Skeletal muscle tissue (tissue), 3 donors: ENCODE measurements at regions not wholly inside any gene's neighbourhood (a gene's known extent, or its start where the extent isn't known, plus 50 kb on each side); places are given as distances from the start of the nearest gene placed in this dataset.

ENCODE experiments used
- H3K27ac ChIP-seq: one replicate; pipeline ENCODE4 v1.7.0; 2013; ENCODE audit warnings: mild to moderate bottlenecking, low read depth, low read length, inconsistent platforms
- H3K27me3 ChIP-seq, 3 donors: one replicate each; pipeline ENCODE4 v1.7.0; 2013; ENCODE audit warnings: low read length in 3 of 3; ENCODE audit not compliant: control insufficient read depth in 3 of 3, insufficient read depth in 3 of 3
- H3K36me3 ChIP-seq, 3 donors: one replicate each; pipeline ENCODE4 v1.7.0; 2013; ENCODE audit warnings: low read length in 3 of 3; ENCODE audit not compliant: control insufficient read depth in 3 of 3, insufficient read depth in 3 of 3
- H3K4me1 ChIP-seq, 3 donors: one replicate each; pipeline ENCODE4 v1.7.0; 2013; ENCODE audit warnings: low read length in 3 of 3, mild to moderate bottlenecking in 3 of 3; ENCODE audit not compliant: control insufficient read depth in 3 of 3, insufficient read depth in 3 of 3
- H3K4me3 ChIP-seq, 3 donors: one replicate each; pipeline ENCODE4 v1.7.0; 2013; ENCODE audit warnings: low read length in 3 of 3
- H3K9ac ChIP-seq, 3 donors: one replicate each; pipeline ENCODE4 v1.7.0; 2013; ENCODE audit warnings: low read length in 3 of 3, mild to moderate bottlenecking in 3 of 3, moderate library complexity in 2 of 3, low read depth in 1 of 3
- H3K9me3 ChIP-seq, 3 donors: one replicate each; pipeline ENCODE4 v1.7.0; 2013; ENCODE audit warnings: low read length in 3 of 3; ENCODE audit not compliant: control insufficient read depth in 3 of 3
- donor health status: Osteomylitis.

GRCh38 chr16:51716195-51716594 is 565.1 kb upstream of the SALL1 start:
- H3K27ac ChIP-seq, result no peak overlapping the region
- peaks cover 0 to 2% (median 0%) of the 10 kb centered on the region in 3 donors for H3K9me3 ChIP-seq
- H3K4me3 ChIP-seq, result no peak overlapping the region
- H3K4me1 ChIP-seq, result no peaks in the 10 kb centered on the region
- no peak overlapping the region for H3K9ac ChIP-seq
- no peaks in the 10 kb centered on the region for H3K27me3 ChIP-seq
- H3K36me3 ChIP-seq, result no peaks in the 10 kb centered on the region

DNA sequence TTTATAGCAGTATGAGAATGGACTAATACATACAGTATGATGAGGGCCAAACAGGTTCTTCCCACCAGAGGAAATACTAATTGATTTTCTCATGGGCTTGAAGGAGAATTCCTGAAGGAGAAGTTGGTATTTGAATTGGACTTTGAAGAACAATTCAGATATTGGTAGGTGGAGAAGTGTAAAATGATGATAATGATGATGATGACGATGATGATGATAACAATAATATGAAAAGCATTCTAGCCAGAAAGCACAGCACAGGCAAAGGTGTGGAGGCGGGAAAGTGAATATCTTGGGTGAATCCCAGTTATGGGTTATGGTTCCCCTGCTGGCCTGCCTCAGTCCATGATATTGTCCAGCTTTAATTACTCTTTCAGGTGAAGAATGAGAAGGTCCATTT is 562.4 kb upstream of the SALL1 start:
- no peaks in the 10 kb centered on the region for H3K27me3 ChIP-seq
- H3K27ac ChIP-seq, result no peak overlapping the region
- H3K4me3 ChIP-seq, result no peak overlapping the region
- no peak overlapping the region for H3K9ac ChIP-seq
- H3K9me3 ChIP-seq, result peaks cover 0 to 2% (median 0%) of the 10 kb centered on the region in 3 donors
- no peaks in the 10 kb centered on the region for H3K36me3 ChIP-seq
- no peaks in the 10 kb centered on the region for H3K4me1 ChIP-seq

DNA sequence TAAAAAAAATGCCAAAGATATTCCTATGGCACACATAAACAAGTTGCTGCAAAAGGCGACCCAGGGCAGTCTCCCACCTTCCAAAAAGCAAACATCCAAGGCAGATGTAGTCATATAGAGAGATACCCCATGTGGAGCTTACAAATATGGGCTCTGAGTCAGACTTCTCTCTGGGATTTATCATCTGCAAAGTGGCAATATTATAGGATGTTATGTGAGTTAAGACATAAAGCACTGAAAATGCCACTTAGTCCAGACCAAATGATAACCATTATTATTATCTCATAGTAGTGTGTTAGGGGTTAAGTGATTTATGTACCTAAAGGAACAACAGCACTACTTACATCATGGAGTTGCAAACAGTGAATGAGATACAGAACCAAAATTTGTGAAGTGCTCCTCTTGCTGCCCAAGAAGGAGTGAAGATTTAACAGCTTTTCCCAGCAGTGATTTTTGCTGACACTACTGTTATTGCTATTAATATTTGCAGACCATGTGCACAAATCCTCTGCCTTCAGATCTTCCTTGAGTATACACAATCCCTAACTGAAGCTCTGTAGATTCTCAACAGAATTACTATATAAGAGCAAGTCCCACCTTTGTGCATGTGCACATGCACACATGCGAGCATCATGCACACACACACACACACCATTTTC is 560.0 kb upstream of the SALL1 start:
- Histone ChIP-seq H3K4me1 (no peaks in the 10 kb centered on the region), H3K36me3 (no peaks in the 10 kb centered on the region), H3K4me3 (no peak overlapping the region), H3K27ac (no peak overlapping the region), H3K27me3 (no peaks in the 10 kb centered on the region), H3K9me3 (peaks cover 0 to 4% (median 2%) of the 10 kb centered on the region in 3 donors), H3K9ac (no peak overlapping the region)

DNA sequence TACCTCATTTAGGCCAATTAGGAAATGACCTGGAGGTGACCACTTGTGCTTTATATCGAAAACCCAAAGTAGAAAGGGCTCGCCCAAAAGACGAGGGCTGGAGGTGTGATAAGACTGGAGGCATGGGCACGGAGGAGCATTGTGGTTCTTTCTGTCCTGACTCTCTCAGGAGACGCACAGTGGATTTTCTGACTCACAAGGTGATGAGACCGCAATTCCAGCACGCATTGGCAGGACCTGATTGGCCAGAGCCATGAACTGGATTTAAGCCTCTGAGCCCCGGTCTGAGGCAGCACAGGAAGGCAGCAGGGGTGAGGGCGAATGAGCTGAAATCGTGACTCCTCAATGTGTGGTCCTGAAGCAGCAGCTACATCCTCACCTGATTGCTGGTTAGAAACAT is 559.1 kb upstream of the SALL1 start:
- H3K9me3 ChIP-seq, result peaks cover 0 to 4% (median 2%) of the 10 kb centered on the region in 3 donors
- H3K4me1 ChIP-seq, result no peaks in the 10 kb centered on the region
- no peaks in the 10 kb centered on the region for H3K27me3 ChIP-seq
- H3K9ac ChIP-seq, result no peak overlapping the region
- no peak overlapping the region for H3K27ac ChIP-seq
- H3K4me3 ChIP-seq, result no peak overlapping the region
- H3K36me3 ChIP-seq, result no peaks in the 10 kb centered on the region

DNA sequence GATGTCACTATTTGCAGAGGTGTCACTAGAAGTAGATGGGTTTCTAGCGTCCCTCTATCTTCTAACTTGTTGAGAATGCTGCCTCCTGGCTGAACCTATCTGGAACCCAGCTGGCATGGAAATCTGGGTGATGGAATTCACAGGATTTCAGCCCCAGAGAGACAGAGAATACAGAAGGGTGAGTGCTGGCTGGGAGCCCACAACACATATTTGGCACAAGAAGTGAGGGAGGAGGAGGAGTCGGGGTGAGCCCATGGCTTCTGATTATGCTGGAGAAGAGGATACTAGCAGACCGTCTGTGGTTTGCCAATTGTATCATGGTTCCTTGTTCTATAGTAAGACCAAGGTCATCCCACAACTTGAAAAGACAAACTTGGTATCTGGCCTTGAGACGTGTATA is 557.8 kb upstream of the SALL1 start:
- peaks cover 0 to 4% (median 2%) of the 10 kb centered on the region in 3 donors for H3K9me3 ChIP-seq
- H3K4me3 ChIP-seq, result no peak overlapping the region
- no peaks in the 10 kb centered on the region for H3K4me1 ChIP-seq
- H3K27me3 ChIP-seq, result no peaks in the 10 kb centered on the region
- no peak overlapping the region for H3K9ac ChIP-seq
- H3K36me3 ChIP-seq, result no peaks in the 10 kb centered on the region
- H3K27ac ChIP-seq, result no peak overlapping the region

DNA sequence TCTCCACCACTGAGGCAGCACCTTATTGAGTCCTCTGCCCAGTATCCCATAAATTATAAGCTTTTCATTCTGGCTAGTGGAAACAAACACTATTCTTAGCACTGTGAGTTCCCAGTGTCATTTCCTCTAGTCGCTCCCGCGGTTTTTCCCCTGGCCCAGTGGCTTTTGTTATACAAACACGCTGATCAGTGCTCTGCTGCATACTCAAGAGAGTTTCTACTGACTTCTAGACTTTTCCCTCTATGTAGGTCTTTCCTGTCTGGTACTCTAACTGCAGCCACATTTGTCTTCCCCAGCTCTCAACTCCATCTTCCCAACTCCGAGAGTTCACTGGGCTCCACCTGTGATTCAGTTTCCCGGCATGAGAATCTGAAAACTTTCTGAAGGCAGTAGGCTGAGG is 556.6 kb upstream of the SALL1 start:
- no peaks in the 10 kb centered on the region for H3K4me1 ChIP-seq
- peaks cover 0 to 4% (median 0%) of the 10 kb centered on the region in 3 donors for H3K9me3 ChIP-seq
- no peaks in the 10 kb centered on the region for H3K27me3 ChIP-seq

DNA sequence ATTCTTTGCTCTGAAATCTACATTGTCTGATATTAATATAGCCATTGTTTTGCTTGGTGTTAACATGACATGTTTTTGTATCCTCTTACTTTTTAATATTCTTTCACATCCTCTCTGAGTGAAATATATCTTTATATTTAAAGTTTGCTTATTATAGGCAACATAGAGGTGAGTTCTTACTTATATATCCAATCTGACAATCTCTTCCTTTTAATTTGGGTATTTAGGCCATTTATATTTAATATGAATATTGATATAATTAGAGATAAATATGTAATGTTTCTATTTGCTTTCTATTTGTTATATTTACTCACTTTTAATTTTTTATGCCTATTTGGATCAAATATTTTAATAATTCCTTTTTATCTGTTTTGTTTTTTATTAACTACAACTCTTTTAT is 554.1 kb upstream of the SALL1 start:
- Histone ChIP-seq H3K4me3 (no peak overlapping the region), H3K9ac (no peak overlapping the region)

More for the DNA sequence above, 556.6 kb upstream of the SALL1 start:
- Histone ChIP-seq H3K9ac (no peak overlapping the region), H3K36me3 (no peaks in the 10 kb centered on the region), H3K4me3 (no peak overlapping the region), H3K27ac (no peak overlapping the region)

DNA sequence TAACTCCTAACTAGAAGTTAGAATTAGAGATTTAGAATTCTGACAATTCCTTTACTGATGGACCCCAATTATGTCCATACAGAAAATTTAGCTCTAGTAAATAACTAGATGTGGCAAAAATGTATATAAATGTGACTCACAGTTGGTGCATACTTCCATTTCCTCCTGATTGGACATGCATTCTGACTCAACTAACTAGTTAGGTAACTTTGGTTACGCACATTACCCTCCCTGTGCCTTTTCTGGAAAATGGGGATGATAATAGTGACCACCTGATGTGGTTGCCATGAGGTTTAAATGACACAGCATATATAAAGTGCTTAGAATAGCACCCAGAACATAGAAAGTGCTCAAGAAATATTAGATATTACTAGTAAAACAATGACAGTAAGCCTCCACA is 550.0 kb upstream of the SALL1 start:
- Histone ChIP-seq H3K36me3 (no peaks in the 10 kb centered on the region), H3K27me3 (no peaks in the 10 kb centered on the region), H3K27ac (no peak overlapping the region), H3K9ac (no peak overlapping the region), H3K9me3 (no peaks in the 10 kb centered on the region), H3K4me1 (no peaks in the 10 kb centered on the region), H3K4me3 (no peak overlapping the region)

More for the DNA sequence above, 554.1 kb upstream of the SALL1 start:
- Histone ChIP-seq H3K4me1 (no peaks in the 10 kb centered on the region), H3K27me3 (no peaks in the 10 kb centered on the region), H3K27ac (no peak overlapping the region), H3K36me3 (no peaks in the 10 kb centered on the region), H3K9me3 (peaks cover 0 to 4% (median 0%) of the 10 kb centered on the region in 3 donors)

- Histone ChIP-seq H3K4me3 (no peak overlapping the region), H3K36me3 (no peaks in the 10 kb centered on the region), H3K4me1 (no peaks in the 10 kb centered on the region)
Measured at GRCh38 chr16:51699686-51700396, 548.8 kb upstream of the SALL1 start.

DNA sequence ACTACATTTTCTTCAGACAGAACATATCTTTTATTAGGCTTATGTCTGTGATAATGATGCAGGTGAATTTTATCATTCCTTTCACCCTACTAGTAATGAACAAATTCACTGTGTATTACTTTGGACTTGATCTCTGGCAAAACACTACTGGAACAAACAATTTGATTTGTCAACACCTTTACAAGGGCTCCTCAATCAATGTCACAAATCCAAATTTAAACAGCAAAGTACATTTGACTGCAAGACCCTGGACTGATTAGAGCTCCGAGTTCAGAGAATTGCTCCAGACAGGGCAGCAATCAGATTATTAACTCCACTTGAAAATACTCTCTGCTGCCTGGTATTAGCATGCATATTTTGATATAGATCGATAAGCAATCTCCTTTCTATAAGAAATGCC is 547.6 kb upstream of the SALL1 start:
- Histone ChIP-seq H3K27me3 (no peaks in the 10 kb centered on the region), H3K27ac (no peak overlapping the region), H3K4me1 (no peaks in the 10 kb centered on the region), H3K9me3 (no peaks in the 10 kb centered on the region), H3K4me3 (no peak overlapping the region), H3K36me3 (no peaks in the 10 kb centered on the region), H3K9ac (no peak overlapping the region)

More at GRCh38 chr16:51699686-51700396, 548.8 kb upstream of the SALL1 start:
- no peaks in the 10 kb centered on the region for H3K27me3 ChIP-seq
- H3K27ac ChIP-seq, result no peak overlapping the region
- no peaks in the 10 kb centered on the region for H3K9me3 ChIP-seq
- H3K9ac ChIP-seq, result no peak overlapping the region
